Activated CD8-positive, alpha-beta T cell treated with anti-CD3 and anti-CD28 coated beads for 36 hours (primary cell): ENCODE measurements at regions not wholly inside any gene's neighbourhood (a gene's known extent, or its start where the extent isn't known, plus 50 kb on each side); places are given as distances from the start of the nearest gene placed in this dataset.

Experiments
- ATAC-seq: fragments of 200-7000 bp; cut with Tn5 transposase; one replicate; pipeline ENCODE4 v1.10.0; 2021; ENCODE audit warnings: mild to moderate bottlenecking, moderate library complexity
- CTCF ChIA-PET: fragments of 350-600 bp; sonication (Branson Sonifier 250); formaldehyde crosslinking; loops from one replicate; lab custom pipeline; 2021; ENCODE audit warnings: antibody characterized with exemption; lab: Charles Lee
- POLR2A ChIA-PET: fragments of 350-600 bp; sonication (Branson Sonifier 250); formaldehyde crosslinking; loops from one replicate; lab custom pipeline; 2021; ENCODE audit warnings: antibody characterized with exemption; lab: Charles Lee
- DNase-seq: peaks from one replicate; pipeline ENCODE4 v3.0.0-alpha.2; 2020
- H3K27ac Mint-ChIP-seq: one replicate; pipeline ENCODE4 v1.8.0; 2021; ENCODE audit warnings: mild to moderate bottlenecking, mixed read lengths
- H3K27me3 Mint-ChIP-seq: one replicate; pipeline ENCODE4 v1.8.0; 2021; ENCODE audit warnings: mixed read lengths
- H3K36me3 Mint-ChIP-seq: one replicate; pipeline ENCODE4 v1.8.0; 2021; ENCODE audit warnings: low read depth, mixed read lengths
- H3K4me1 Mint-ChIP-seq: one replicate; pipeline ENCODE4 v1.8.0; 2021; ENCODE audit warnings: low read depth, mixed read lengths
- H3K4me3 Mint-ChIP-seq: one replicate; pipeline ENCODE4 v1.8.0; 2021; ENCODE audit warnings: mild to moderate bottlenecking, moderate library complexity, mixed read lengths
- H3K9me3 Mint-ChIP-seq: one replicate; pipeline ENCODE4 v1.8.0; 2021; ENCODE audit warnings: mixed read lengths
- intact Hi-C: fragments of 100-400 bp; cut with micrococcal nuclease; formaldehyde crosslinking; loops from one replicate; pipeline ENCODE4 v1.10.0; 2022
- TF ChIP-seq, protein P1 (sequence below): fragments of 200-600 bp; IDR thresholded peaks from one replicate; pipeline ENCODE4 v1.8.0; 2022; ENCODE audit warnings: antibody characterized with exemption, mild to moderate bottlenecking

DNA sequence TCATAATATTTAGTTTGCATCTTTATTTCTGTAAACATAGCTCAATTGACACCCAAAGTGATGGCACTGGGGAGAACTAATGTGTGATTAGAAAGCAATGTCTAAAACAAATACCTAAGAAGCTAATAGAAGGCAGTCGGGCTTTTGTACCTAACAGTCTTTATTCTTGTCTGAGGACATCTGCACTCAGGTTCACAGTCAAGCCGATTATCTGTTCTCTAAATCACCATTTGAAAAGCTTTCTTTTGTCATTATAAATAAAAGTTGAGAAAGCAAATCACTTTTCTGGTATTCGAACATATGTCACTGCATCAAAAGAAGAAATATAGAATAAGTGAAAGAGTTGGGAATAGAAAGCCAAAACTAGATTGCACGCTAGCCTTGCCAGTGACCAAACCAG, 2037.9 kb upstream of the TENM3 start:
- H3K27ac Mint-ChIP-seq, result no peak overlapping the region
- H3K4me3 Mint-ChIP-seq, result no peak overlapping the region
- H3K9me3 Mint-ChIP-seq, result no peaks in the 10 kb centered on the region
- H3K36me3 Mint-ChIP-seq, result no peaks in the 10 kb centered on the region
- ChIA-PET POLR2A (no interaction called here), CTCF (no interaction called here)
- H3K27me3 Mint-ChIP-seq, result no peaks in the 10 kb centered on the region
- peaks cover 4% of the 10 kb centered on the region for H3K4me1 Mint-ChIP-seq
- TF ChIP-seq, protein P1, sequence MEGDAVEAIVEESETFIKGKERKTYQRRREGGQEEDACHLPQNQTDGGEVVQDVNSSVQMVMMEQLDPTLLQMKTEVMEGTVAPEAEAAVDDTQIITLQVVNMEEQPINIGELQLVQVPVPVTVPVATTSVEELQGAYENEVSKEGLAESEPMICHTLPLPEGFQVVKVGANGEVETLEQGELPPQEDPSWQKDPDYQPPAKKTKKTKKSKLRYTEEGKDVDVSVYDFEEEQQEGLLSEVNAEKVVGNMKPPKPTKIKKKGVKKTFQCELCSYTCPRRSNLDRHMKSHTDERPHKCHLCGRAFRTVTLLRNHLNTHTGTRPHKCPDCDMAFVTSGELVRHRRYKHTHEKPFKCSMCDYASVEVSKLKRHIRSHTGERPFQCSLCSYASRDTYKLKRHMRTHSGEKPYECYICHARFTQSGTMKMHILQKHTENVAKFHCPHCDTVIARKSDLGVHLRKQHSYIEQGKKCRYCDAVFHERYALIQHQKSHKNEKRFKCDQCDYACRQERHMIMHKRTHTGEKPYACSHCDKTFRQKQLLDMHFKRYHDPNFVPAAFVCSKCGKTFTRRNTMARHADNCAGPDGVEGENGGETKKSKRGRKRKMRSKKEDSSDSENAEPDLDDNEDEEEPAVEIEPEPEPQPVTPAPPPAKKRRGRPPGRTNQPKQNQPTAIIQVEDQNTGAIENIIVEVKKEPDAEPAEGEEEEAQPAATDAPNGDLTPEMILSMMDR, result no peak
- DNase-seq (no peak), ATAC-seq (no peak)
- intact Hi-C loops, result no loop called here

GRCh38 chr4:180207921-180208320, 2035.3 kb upstream of the TENM3 start:
- ChIA-PET CTCF (no interaction called here), POLR2A (no interaction called here)
- DNase-seq (no peak), ATAC-seq (no peak)
- intact Hi-C loops, result no loop called here
- Mint-ChIP-seq H3K27ac (no peak overlapping the region), H3K36me3 (no peaks in the 10 kb centered on the region), H3K9me3 (no peaks in the 10 kb centered on the region), H3K4me1 (peaks cover 4% of the 10 kb centered on the region), H3K4me3 (no peak overlapping the region), H3K27me3 (no peaks in the 10 kb centered on the region)
- TF ChIP-seq, protein P1, result no peak

- Mint-ChIP-seq H3K36me3 (no peaks in the 10 kb centered on the region), H3K27ac (no peak overlapping the region), H3K9me3 (peaks cover 12% of the 10 kb centered on the region), H3K27me3 (no peaks in the 10 kb centered on the region), H3K4me1 (no peaks in the 10 kb centered on the region), H3K4me3 (no peak overlapping the region)
- TF ChIP-seq, protein P1, result no peak
- intact Hi-C loops, result no loop called here
- ATAC-seq, result no peak
- ChIA-PET POLR2A (no interaction called here), CTCF (no interaction called here)
- no peak for DNase-seq
Observed at GRCh38 chr4:180217070-180217469, 2026.1 kb upstream of the TENM3 start.

GRCh38 chr4:180219080-180219479, 2024.1 kb upstream of the TENM3 start:
- Mint-ChIP-seq H3K4me3 (no peak overlapping the region), H3K36me3 (no peaks in the 10 kb centered on the region), H3K27ac (no peak overlapping the region), H3K9me3 (peaks cover 14% of the 10 kb centered on the region), H3K4me1 (no peaks in the 10 kb centered on the region), H3K27me3 (no peaks in the 10 kb centered on the region)
- intact Hi-C loops, result no loop called here
- DNase-seq, result no peak
- ChIA-PET CTCF (no interaction called here), POLR2A (interaction anchor here (0.6 kb wide), 1 partner anchor 62 kb away, joined by 3 read pairs; no protein-coding TSS in a partner anchor)
- TF ChIP-seq, protein P1, result no peak
- no peak for ATAC-seq

DNA sequence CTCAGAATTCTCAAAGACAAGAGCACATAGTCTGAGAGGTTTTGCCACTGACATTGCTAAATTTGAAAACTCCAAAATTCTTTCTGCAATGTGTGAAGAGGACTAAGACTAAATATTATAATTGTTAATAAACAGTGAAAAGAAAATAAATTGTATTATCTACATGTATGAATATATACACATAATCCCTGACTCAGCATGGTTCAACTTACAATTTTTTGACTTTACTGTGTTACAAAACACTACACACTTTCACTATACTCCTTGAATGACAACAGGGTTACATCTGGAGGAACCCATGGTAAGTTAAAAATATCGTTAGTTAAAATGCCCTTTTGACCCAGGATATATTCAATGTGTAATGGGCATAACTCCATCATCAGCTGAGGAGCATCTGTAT, 2017.2 kb upstream of the TENM3 start:
- no peaks in the 10 kb centered on the region for H3K36me3 Mint-ChIP-seq
- no peak overlapping the region for H3K27ac Mint-ChIP-seq
- H3K4me3 Mint-ChIP-seq, result no peak overlapping the region
- no peaks in the 10 kb centered on the region for H3K27me3 Mint-ChIP-seq
- ATAC-seq, result no peak
- ChIA-PET POLR2A (no interaction called here), CTCF (no interaction called here)
- intact Hi-C loops, result no loop called here
- H3K4me1 Mint-ChIP-seq, result no peaks in the 10 kb centered on the region
- peaks cover 4% of the 10 kb centered on the region for H3K9me3 Mint-ChIP-seq
- TF ChIP-seq, protein P1, result no peak
- no peak for DNase-seq
